ENCODE measurements at regions not wholly inside any gene's neighbourhood (a gene's known extent, or its start where the extent isn't known, plus 50 kb on each side); places are given as distances from the start of the nearest gene placed in this dataset.

GRCh38 chr12:19652386-19652785 lies 213.1 kb downstream of the AEBP2 start:
- TF ChIP-seq CTCF (IDR thresholded peaks at IDR 0.05), result no peak
- TF ChIP-seq POLR2A (IDR thresholded peaks at IDR 0.05), result no peak

All from sigmoid colon (tissue), 3 donors.